GM12892 (cell line): ENCODE measurements at regions not wholly inside any gene's neighbourhood (a gene's known extent, or its start where the extent isn't known, plus 50 kb on each side); places are given as distances from the start of the nearest gene placed in this dataset.

ENCODE experiments used
- POLR2A ChIP-seq: IDR thresholded peaks from 2 replicates; pipeline ENCODE4 v1.6.1; 2011; ENCODE audit warnings: low read depth, low read length, control low read depth
- POLR2AphosphoS5 ChIP-seq: IDR thresholded peaks from 2 replicates; pipeline ENCODE4 v1.6.1; 2011; ENCODE audit warnings: low read depth, low read length, control low read depth

GRCh38 chr6:71676298-71676697 lies 210.1 kb upstream of the RIMS1 start:
- TF ChIP-seq POLR2A, result no peak
- no peak for TF ChIP-seq POLR2AphosphoS5
